OCI-LY7 (cell line): ENCODE measurements at regions not wholly inside any gene's neighbourhood (a gene's known extent, or its start where the extent isn't known, plus 50 kb on each side); places are given as distances from the start of the nearest gene placed in this dataset.

ENCODE experiments used
- BruUV-seq: library from RNA; stranded (reverse); fragments of 400-500 nt; replicated peaks from 2 replicates; lab custom pipeline; 2021; lab: Mats Ljungman, UMichigan
- CTCF ChIA-PET: fragments of 300-600 bp; sonication (Branson Sonifier 250); formaldehyde crosslinking; loops from one replicate; lab custom pipeline; 2022; ENCODE audit warnings: antibody characterized with exemption; ENCODE audit not compliant: unreplicated experiment; lab: Charles Lee
- POLR2A ChIA-PET: fragments of 300-600 bp; sonication (Branson Sonifier 250); formaldehyde crosslinking; loops from one replicate; lab custom pipeline; 2022; ENCODE audit warnings: antibody characterized with exemption; lab: Charles Lee
- DNase-seq: peaks from one replicate; pipeline ENCODE4 v3.0.0-alpha.2; 2015; ENCODE audit warnings: low spot score
- H2AFZ ChIP-seq: fragments of 200-600 bp; sonication (generic), shearing (Covaris generic); 2 replicates; pipeline ENCODE4 v1.6.1; 2014; ENCODE audit warnings: mild to moderate bottlenecking, antibody characterized with exemption, low read length, moderate library complexity
- H3K27ac ChIP-seq: fragments of 200-600 bp; sonication (generic); 2 replicates; pipeline ENCODE4 v1.5.1; 2014; ENCODE audit warnings: mixed run types, low read depth, mild to moderate bottlenecking, moderate library complexity, low read length, inconsistent platforms; ENCODE audit not compliant: poor library complexity, severe bottlenecking
- H3K36me3 ChIP-seq: fragments of 200-600 bp; sonication (generic); 2 replicates; pipeline ENCODE4 v1.6.1; 2014; ENCODE audit warnings: mild to moderate bottlenecking, antibody characterized with exemption, low read length, moderate library complexity, mixed read lengths; ENCODE audit not compliant: insufficient read depth
- H3K4me1 ChIP-seq: fragments of 200-600 bp; sonication (generic); 2 replicates; pipeline ENCODE4 v1.5.1; 2014; ENCODE audit warnings: mild to moderate bottlenecking, low read length; ENCODE audit not compliant: insufficient read depth, poor library complexity, severe bottlenecking
- H3K4me2 ChIP-seq: fragments of 200-600 bp; sonication (generic); 2 replicates; pipeline ENCODE4 v1.6.1; 2014; ENCODE audit warnings: mild to moderate bottlenecking, low read length
- H3K4me3 ChIP-seq: fragments of 200-600 bp; sonication (generic); 2 replicates; pipeline ENCODE4 v1.5.1; 2014; ENCODE audit warnings: mild to moderate bottlenecking, low read depth, low read length; ENCODE audit not compliant: poor library complexity, severe bottlenecking
- H3K79me2 ChIP-seq: fragments of 200-600 bp; sonication (generic); 2 replicates; pipeline ENCODE4 v1.6.1; 2016; ENCODE audit warnings: low read depth, mild to moderate bottlenecking, low read length, moderate library complexity, mixed read lengths; ENCODE audit not compliant: insufficient read depth
- H3K9me2 ChIP-seq: fragments of 200-600 bp; sonication (generic); 2 replicates; pipeline ENCODE4 v1.6.1; 2016; ENCODE audit warnings: mild to moderate bottlenecking, low read length, mixed read lengths; ENCODE audit not compliant: insufficient read depth
- H3K9me3 ChIP-seq: fragments of 200-600 bp; sonication (generic); 2 replicates; pipeline ENCODE4 v1.6.1; 2014; ENCODE audit warnings: mild to moderate bottlenecking, mixed run types, low read length, mixed read lengths
- H4K20me1 ChIP-seq: fragments of 200-600 bp; sonication (generic); 2 replicates; pipeline ENCODE4 v1.6.1; 2014; ENCODE audit warnings: mild to moderate bottlenecking, antibody characterized with exemption, low read length, moderate library complexity, mixed read lengths; ENCODE audit not compliant: insufficient read depth
- CTCF ChIP-seq: fragments of 200-600 bp; sonication (generic); conservative IDR thresholded peaks from 2 replicates; pipeline ENCODE4 v1.5.1; 2014; ENCODE audit warnings: mild to moderate bottlenecking, antibody characterized with exemption, low read length, moderate library complexity, mixed read lengths
- EZH2phosphoT487 ChIP-seq: fragments of 200-600 bp; sonication (generic); IDR thresholded peaks from 2 replicates; pipeline ENCODE4 v1.6.1; 2018; ENCODE audit warnings: low read depth, borderline replicate concordance, mild to moderate bottlenecking, mixed run types, antibody characterized with exemption, low read length, moderate library complexity, mixed read lengths
- intact Hi-C: fragments of 100-400 bp; cut with micrococcal nuclease; formaldehyde crosslinking; loops from one replicate; pipeline ENCODE4 v1.10.0; 2022; ENCODE audit not compliant: unreplicated experiment

- DNase-seq: no peak
- Histone ChIP-seq H3K79me2 (no peaks in the 10 kb centered on the region), H3K27ac (no peak overlapping the region), H3K9me2 (no peaks in the 10 kb centered on the region), H3K9me3 (no peaks in the 10 kb centered on the region), H3K4me1 (no peaks in the 10 kb centered on the region), H3K36me3 (no peaks in the 10 kb centered on the region), H3K4me3 (no peak overlapping the region), H2AFZ (no peak overlapping the region), H4K20me1 (no peaks in the 10 kb centered on the region), H3K4me2 (no peak overlapping the region)
- intact Hi-C loops: no loop called here
- no TSS peak for BruUV-seq
- POLR2A ChIA-PET: interaction anchor here (0.6 to 0.7 kb wide), 3 partner anchors 9 to 149 kb away, joined by 3 read pairs; no protein-coding TSS in a partner anchor
- no peak for TF ChIP-seq EZH2phosphoT487
- CTCF ChIA-PET: no interaction called here
Measured at GRCh38 chr15:35724626-35725025, 178.7 kb upstream of the DPH6 start.

- Histone ChIP-seq H4K20me1 (no peaks in the 10 kb centered on the region), H3K9me2 (no peaks in the 10 kb centered on the region), H2AFZ (no peak overlapping the region), H3K4me1 (no peaks in the 10 kb centered on the region), H3K36me3 (no peaks in the 10 kb centered on the region), H3K27ac (no peak overlapping the region), H3K4me3 (no peak overlapping the region), H3K79me2 (no peaks in the 10 kb centered on the region), H3K4me2 (no peak overlapping the region), H3K9me3 (no peaks in the 10 kb centered on the region)
- POLR2A ChIA-PET: interaction anchor here (0.7 kb wide), 1 partner anchor 150 kb away, joined by 3 read pairs; no protein-coding TSS in a partner anchor
- no peak for TF ChIP-seq EZH2phosphoT487
- no peak for TF ChIP-seq CTCF
- CTCF ChIA-PET: no interaction called here
- intact Hi-C loops: no loop called here
- DNase-seq: no peak
- no TSS peak for BruUV-seq
Measured at GRCh38 chr15:35725353-35725752, 179.4 kb upstream of the DPH6 start.

DNA sequence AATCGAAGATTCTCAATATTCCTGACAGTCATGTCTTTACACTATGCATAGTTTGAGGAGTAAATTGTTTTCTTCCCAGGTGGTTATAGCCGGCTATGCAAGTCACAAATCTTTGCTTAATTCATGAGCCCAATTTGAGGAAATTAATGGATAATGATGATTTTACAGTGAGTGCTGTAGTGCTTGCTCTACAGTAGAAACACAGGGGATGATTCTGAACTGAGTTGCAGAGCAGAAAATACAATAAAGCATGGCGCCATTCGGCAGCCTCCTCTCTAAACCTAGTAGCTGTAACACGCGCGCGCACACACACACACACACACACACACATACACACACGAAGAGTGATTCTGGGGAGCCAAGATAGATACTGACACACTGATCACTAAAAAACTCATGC lies 181.7 kb upstream of the DPH6 start:
- intact Hi-C loops: no loop called here
- no peak for TF ChIP-seq CTCF
- no peak for TF ChIP-seq EZH2phosphoT487
- no peak overlapping the region for H2AFZ ChIP-seq

More for the DNA sequence above, 181.7 kb upstream of the DPH6 start:
- Histone ChIP-seq H3K9me2 (no peaks in the 10 kb centered on the region), H4K20me1 (no peaks in the 10 kb centered on the region), H3K9me3 (no peaks in the 10 kb centered on the region), H3K27ac (no peak overlapping the region), H3K4me3 (no peak overlapping the region), H3K4me1 (no peaks in the 10 kb centered on the region), H3K4me2 (no peak overlapping the region), H3K79me2 (no peaks in the 10 kb centered on the region), H3K36me3 (no peaks in the 10 kb centered on the region)
- DNase-seq: no peak
- BruUV-seq: no TSS peak
- CTCF ChIA-PET: no interaction called here
- POLR2A ChIA-PET: interaction anchor here (0.7 kb wide), 1 partner anchor 631 kb away, joined by 3 read pairs; no protein-coding TSS in a partner anchor
